ENCODE measurements at regions not wholly inside any gene's neighbourhood (a gene's known extent, or its start where the extent isn't known, plus 50 kb on each side); places are given as distances from the start of the nearest gene placed in this dataset.

- no peak for DNase-seq (ENCODE audit: low read depth, low spot score)
Observed at GRCh38 chr11:23336961-23337360, 476.7 kb upstream of the CCDC179 start.

DNA sequence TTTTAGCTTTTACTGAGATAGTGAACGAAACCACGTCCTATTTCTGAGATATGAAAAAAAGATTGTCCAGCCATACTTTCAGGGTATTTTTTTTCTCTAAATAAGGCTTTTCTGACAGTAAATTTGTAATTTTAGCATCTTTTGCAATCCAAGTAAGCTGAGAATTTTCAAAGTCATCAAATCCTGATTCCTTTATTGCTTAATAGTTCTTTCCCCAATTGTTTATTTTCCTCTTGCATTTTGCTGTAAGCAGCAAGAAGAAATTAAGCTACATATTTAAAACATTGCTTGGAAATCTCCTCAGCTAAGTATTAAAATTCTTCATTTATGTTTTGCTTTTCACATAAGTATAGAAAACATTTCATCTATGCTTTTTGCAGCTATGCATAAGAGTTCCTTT lies 493.3 kb upstream of the CCDC179 start:
- DNase-seq (ENCODE audit: low read depth, low spot score): no peak

DNA sequence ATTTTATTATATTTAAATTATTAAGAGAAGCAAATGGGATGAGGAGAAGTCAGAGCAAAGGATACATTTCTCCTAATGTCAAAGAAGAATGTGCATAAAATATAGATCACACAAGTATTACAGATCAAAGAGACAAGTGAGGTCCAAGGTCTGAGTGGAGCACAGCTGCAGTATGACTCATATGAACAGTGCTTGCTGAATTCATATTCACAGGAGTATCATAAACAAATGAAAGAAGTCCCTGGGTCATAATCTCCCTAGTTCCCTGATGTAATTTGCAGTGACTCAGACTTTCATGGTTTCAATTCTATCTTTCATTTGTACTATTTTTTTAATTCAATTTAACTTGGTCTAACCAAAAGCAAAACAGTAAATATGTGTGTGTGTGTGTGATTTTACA lies 499.0 kb upstream of the CCDC179 start:
- peak; percentile 86 for DNase-seq (ENCODE audit: low read depth, low spot score)

DNA sequence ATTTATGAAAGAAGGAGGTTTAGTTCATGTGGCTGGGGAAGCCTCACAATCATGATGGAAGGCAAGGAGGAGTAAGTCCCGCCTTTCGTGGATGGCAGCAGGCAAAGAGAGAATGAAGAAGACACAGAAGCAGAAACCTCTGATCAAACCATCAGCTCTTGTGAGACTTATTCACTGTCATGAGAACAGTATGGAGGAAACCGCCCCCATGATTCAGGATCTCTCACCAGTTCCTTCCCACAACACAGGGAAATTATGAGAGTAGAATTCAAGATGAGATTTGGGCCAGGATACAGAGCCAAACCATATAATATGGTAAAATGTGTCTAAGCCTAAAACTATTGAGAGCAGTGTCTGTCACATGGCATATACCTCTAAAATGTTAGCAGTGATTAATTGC lies 503.8 kb upstream of the CCDC179 start:
- no peak for DNase-seq (ENCODE audit: low read depth, low spot score)

- DNase-seq (ENCODE audit: low read depth, low spot score): no peak
Observed at GRCh38 chr11:23370580-23371275, 510.5 kb upstream of the CCDC179 start.

DNA sequence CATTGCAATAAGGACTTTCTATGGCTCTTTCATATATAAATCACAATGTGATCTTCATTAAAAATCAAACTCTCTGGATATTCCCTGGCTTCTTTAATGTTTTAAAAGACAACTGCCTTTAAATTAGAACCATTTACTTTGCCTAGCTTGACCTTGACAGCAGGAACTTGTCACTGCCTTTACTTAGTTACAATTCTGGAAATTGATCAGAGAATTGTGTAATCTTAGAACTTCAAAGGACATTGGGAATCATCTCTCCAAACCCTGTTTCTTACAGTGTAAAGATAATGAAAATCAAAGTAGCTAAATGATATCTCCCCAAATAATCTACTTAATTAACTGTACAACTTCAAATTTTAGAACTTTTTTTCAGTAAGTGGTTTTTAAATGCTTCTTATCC lies 517.6 kb upstream of the CCDC179 start:
- no peak for DNase-seq (ENCODE audit: low read depth, low spot score)

DNA sequence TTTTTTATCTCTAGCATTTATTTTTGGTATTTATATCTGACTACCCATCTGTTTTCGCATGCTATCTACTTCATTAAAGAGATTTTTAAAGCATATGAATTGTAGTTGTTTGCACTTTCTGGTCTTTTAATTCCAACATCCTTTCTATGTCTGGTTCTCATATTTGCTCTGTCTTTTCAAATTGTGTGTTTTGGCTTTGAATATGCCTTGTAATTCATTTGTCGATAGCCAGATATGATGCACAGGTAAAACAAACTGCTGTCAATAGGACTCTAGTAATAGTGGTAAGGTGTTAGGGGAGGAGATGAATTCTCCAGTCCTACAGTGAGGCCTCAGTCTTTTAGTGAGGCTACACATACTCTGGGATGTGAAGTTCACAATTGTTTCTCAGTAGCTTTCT lies 530.8 kb upstream of the CCDC179 start:
- DNase-seq (ENCODE audit: low read depth, low spot score): no peak

DNA sequence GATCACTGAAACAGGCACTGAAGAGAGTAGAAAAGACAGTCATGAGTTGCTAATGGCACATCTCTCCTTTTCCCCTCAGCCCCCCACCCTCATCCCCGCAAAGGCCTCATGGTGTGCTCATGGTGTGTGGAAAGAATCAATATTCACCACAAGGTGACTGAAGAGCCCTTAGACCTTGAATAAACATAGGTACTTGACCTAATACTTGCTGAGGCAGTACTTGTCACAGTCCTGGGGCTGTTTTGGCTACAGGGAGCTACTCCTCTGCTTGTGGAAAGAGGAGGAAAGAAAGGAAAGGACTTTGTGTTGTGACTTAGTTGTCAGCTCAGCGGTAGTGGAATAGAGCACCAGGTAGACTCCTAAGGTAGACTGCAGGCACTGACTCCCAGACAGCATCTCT lies 537.8 kb upstream of the CCDC179 start:
- no peak for DNase-seq (ENCODE audit: low read depth, low spot score)

DNA sequence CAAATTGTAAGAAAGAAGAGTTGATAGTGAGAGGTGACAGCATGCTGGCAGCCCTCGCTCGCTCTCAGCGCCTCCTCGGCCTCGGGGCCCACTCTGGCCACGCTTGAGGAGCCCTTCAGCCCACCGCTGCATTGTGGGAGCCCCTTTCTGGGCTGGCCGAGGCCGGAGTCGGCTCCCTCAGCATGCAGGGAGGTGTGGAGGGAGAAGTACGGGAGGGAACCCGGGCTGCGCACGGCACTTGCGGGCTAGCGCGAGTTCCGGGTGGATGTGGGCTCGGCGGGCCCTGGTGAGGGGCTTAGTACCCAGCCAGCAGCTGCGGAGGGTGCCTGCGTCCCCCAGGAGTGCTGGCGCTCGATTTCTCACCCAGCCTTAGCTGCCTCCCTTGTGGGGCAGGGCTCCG lies 539.7 kb upstream of the CCDC179 start:
- no peak for DNase-seq (ENCODE audit: low read depth, low spot score)

DNA sequence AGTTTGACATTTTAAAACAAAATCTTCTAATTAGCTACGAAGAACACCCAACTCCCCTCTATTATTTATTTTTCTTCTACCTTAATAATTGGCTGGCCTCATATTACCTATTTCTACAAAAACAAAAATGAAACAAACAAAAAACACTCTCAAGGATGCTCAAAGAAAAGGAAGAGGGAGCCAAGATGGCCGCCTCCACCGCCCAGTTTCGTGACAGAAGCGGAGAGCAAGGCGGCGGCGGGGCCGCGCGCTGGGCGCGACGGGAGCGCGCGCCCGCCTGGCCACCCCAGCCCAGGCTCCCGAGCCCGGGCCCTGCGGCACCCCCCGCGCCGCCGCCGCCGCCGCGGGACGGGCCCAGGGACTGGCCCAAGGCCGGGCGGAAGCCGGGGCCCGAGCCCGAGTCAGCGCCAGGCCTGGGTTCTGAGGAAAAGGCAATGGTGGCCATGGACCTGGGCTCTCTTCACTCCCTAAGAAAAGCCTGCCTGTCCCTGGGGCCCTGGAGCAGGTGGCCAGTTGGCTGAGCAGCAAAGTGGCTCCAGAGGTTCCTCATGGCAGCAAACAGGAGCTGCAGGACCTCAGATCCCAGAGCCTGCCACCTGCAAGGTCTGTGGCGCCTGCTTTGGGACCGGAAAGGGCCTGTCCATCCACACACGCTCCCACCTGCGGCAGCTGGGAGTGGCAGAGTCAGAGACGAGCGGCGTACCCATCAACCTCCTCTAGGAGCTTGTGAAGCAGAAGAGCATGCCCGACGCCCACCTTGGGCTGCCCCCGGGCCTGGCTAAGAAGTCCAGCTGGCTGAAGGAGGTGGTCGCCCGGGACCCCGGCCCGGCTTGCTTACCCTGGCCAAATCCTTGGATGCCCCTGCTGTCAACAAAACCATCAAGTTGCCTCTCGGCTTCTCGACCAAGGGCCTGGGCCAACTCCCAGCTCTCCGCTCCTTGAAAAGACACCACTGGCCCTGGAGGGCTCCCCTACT lies 543.2 kb upstream of the CCDC179 start:
- no peak for DNase-seq (ENCODE audit: low read depth, low spot score)

GRCh38 chr11:23404225-23405160 lies 544.2 kb upstream of the CCDC179 start:
- no peak for DNase-seq (ENCODE audit: low read depth, low spot score)

DNA sequence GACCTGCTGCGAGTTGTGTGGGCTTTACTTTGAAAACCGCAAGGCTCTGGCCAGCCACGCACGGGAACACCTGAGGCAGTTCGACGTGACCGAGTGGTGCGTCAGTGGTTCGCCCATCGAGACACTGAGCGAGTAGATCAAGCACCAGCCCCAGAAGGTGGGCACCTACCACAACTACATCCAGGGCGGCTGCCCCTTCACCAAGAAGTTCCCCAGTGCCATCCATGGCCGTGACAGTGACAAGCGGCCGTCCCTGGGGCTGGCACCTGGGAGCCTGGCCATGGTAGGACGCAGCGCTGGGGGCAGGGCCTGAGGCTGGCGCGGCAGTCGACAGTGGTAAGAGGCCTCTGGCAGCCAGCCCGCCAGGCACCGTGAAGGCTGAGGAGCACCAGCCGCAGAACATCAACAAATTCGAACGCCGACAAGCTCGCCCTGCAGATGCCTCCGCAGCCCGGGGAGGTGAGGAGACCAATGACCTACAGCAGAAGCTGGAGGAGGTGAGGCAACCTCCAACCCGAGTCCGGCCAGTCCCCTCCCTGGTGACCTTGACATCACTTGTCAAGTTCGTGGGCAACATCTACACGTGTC lies 545.2 kb upstream of the CCDC179 start:
- no peak for DNase-seq (ENCODE audit: low read depth, low spot score)

GRCh38 chr11:23406131-23406819 lies 546.0 kb upstream of the CCDC179 start:
- DNase-seq (ENCODE audit: low read depth, low spot score): no peak

DNA sequence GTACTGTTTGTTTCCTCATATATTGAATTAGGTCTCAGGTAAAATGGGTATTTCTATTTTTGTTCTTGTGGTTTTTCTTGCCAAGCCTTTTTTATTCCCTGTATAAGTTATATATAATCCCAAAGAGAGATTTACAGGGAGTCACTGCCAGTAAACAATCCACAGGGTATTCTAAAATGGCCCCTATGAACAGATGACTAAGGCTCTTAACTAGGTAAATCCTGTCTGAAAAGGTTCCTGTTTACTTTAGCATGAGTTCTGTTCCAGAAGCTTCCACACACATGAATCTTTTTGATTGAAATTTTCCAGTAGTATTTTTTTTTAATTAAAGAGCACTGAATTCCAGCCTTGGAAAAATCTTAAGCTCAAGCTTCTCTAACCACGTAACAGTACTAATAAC lies 552.8 kb upstream of the CCDC179 start:
- DNase-seq (ENCODE audit: low read depth, low spot score): no peak

GRCh38 chr11:23423104-23423503 lies 562.8 kb upstream of the CCDC179 start:
- DNase-seq (ENCODE audit: low read depth, low spot score): no peak

DNA sequence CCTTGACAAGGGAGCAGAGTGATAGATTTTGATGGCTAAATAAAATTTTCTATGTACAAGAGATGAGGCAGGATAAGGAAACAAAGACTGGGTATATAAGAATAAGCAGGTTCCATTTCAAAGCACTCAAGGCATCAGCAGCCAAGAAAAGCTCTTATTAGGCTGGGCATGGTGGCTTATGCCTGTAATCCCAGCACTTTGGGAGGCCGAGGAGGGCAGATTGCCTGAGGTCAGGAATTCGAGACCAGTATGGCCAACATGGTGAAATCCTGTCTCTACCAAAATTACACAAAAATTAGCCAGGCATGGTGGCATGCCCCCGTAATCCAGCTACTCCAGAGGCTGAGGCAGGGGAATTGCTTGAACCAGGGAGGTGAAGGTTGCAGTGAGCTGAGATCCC lies 563.4 kb upstream of the CCDC179 start:
- DNase-seq (ENCODE audit: low read depth, low spot score): no peak

- no peak for DNase-seq (ENCODE audit: low read depth, low spot score)
Observed at GRCh38 chr11:23425381-23425780, 565.1 kb upstream of the CCDC179 start.

DNA sequence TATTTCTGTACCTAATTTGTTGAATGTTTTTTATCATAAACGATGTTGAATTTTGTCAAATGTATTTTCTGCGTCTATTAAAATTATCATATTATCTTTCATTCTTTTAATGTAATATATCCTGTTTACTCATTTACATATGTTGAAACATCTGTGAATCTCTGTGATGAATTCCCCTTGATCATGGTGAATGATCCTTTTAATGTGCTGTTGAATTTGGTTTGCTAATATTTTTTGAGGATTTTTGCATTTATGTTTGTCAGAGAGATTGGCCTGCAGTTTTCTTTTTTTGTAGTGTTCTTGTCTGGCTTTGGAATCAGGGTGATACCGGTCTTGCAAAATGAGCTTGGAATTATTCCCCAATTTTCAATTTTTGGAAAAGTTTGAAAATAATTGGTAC lies 569.3 kb upstream of the CCDC179 start:
- no peak for DNase-seq (ENCODE audit: low read depth, low spot score)

- no peak for DNase-seq (ENCODE audit: low read depth, low spot score)
Observed at GRCh38 chr11:23453522-23453921, 593.2 kb upstream of the CCDC179 start.

DNA sequence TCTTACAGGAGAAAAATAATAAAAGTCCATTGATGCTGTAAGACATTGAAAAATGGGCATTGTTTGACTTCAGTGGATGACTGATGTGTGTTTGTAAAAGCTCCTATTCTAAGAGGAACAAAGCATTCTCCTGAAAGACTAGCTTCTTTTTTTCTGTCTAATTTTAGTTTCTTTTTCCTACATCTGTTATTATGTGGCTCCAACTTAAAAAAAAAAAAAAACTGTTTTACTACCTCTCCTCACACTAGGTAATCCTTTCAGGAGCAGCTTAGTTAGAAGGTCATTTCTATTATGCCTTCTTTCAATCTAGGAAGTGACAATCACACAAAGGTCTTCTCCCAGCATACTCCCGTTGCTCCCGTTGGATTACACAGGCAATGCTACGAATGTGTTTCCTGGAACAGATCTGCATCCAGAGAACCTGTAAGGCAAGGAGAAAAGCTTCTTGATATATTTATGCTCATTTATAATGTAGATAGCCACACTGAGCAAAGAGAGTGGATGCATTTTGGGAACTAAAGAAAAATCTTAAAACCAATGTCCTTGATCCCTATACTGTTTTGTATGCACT lies 595.1 kb upstream of the CCDC179 start:
- DNase-seq (ENCODE audit: low read depth, low spot score): no peak

DNA sequence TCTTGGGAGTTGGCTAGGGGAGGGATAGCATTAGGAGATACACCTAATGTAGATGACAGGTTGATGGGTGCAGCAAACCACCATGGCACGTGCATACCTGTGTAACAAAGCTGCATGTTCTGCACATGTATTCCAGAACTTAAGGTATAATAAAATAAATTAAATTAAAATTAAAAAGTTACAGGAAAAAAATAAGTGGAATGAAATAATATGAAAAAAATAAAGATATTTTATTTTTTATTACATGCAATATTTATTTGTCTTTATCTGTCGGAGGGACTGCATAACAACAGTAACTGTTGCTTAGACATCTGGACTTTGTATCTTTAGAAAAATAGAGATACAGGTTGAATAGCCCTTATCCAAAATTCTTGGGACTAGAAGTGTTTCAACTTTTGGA lies 597.4 kb upstream of the CCDC179 start:
- DNase-seq (ENCODE audit: low read depth, low spot score): no peak
